Kasumi-1 (cell line): ENCODE measurements at regions not wholly inside any gene's neighbourhood (a gene's known extent, or its start where the extent isn't known, plus 50 kb on each side); places are given as distances from the start of the nearest gene placed in this dataset.

Source experiments
- DNase-seq, 2 experiments: peaks; one replicate each; lab custom pipeline; 2025; lab: John Stamatoyannopoulos, UW

- no peak for DNase-seq
Measured at GRCh38 chrX:57204306-57204705, 67.1 kb upstream of the SPIN2A start.

DNA sequence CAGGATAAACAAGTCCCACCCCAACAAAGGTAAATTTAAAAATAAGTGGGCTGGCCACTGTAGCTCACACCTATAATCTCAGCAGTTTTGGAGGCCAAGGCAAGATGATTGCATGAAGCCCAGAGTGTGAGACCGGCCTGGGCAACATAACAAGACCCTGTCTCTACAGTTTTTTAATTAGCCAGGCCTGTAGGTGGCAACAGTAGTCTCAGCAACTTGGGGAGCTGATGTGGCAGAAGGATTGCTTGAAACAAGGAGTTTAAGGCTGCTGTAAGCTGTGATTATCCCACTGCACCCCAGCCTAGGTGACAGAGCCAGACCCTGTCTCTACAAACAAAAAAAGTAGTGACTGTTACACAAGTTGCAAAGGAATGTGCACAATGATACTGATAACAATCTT, 74.6 kb upstream of the FAAH2 start:
- peak in 1 of 2 experiments; percentile 4 for DNase-seq

DNA sequence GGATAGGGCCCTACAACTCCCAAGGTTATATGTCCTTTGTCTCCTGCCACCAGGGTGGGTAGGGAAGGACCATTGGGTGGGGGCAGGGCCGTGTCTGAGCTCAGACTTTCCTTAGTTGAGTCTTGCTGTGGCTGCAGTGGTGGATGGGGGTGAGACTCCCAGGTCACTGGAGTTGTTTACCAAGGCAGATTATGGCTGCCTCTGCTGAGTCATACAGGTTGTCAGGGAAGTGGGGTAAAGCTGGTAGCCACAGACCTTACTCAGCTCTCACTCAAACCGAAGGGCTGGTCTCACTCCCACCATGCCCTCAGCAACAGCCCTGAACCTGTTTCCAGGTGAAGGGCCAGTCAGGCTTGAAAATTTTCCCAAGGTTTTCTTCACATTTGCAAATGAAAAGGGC, 58.8 kb upstream of the FAAH2 start:
- no peak for DNase-seq

DNA sequence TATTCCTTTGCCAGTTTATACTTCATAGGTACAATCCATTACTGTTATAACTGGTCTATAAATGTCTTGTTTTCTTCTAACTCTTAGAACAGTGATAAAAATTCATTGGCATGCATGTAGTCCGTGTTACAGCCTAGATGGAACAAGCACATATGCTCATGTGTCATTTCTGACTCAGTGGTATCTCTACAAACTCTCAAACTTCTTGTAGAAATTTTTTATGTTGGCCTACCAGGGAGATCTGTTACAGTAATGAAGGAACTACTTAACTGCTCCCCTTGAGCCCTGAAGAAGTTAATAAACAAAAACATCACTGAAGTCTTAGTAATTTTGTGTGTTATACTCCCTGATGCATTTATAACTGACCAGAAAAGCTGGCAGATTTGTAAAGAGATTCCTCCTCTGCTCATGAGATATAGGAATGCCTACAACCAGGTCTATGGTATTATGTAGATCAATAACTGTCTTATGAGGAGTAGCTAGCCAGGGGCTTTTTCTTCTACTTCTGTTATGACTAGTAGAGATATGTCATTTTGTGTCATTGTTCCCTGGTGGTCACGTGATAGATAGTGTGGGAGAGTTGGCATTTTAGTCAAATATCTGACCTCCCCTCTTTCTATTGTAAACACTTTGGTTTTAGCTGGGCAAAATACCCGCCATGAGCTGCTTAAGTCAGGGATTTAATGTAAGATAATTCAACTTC, 53.7 kb upstream of the FAAH2 start:
- DNase-seq = no peak
